Stimulated activated CD4-positive, alpha-beta T cell treated with anti-CD3 and anti-CD28 coated beads, Interleukin-2, amount 100 ng/mL, for 48 hours (primary cell): ENCODE measurements at regions not wholly inside any gene's neighbourhood (a gene's known extent, or its start where the extent isn't known, plus 50 kb on each side); places are given as distances from the start of the nearest gene placed in this dataset.
"Not testable (repeated sequence)": the region's sequence is repeated elsewhere in the genome, so short reads cannot be mapped to it uniquely, and the experiment has no call there.

Source experiments
- DNase-seq, 2 donors: peaks; one replicate each; pipeline ENCODE4 v3.0.0-alpha.2; 2020

DNA sequence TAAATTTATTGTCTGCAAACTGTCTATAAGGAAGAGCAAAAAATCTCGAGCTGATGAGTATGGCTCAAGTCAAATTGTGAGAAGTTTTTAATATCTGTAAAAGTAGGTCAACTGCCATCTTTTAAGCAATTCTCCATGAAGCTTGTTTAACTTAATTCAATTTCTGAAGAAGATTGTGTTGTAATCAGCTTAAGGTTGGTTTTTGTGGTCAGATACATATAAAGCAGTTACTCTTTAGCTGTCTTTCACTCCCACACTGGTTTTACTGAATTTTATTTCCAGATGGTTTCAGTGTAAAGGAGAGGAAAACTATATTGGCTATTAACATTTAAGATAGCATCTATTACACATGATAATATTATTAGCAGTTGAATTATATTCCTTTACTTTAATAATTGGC is 1165.1 kb downstream of the SLC16A7 start:
- no peak for DNase-seq

DNA sequence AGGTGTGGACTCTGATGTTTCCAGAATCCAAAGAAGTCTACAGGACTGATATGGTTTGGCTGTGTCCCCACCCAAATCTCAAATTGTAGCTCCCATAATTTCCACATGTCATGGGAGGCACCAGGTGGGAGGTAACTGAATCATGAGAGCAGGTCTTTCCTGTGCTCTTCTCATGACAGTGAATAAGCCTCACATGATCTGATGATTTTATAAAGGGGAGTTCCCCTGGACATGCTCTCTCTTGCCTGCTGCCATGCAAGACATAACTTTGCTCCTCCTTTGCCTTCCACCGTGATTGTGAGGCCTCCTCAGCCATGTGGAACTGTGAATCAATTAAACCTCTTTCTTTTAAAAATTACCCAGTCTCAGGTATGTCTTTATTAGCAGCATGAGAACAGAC is 1205.3 kb downstream of the SLC16A7 start:
- not testable (repeated sequence) for DNase-seq

DNA sequence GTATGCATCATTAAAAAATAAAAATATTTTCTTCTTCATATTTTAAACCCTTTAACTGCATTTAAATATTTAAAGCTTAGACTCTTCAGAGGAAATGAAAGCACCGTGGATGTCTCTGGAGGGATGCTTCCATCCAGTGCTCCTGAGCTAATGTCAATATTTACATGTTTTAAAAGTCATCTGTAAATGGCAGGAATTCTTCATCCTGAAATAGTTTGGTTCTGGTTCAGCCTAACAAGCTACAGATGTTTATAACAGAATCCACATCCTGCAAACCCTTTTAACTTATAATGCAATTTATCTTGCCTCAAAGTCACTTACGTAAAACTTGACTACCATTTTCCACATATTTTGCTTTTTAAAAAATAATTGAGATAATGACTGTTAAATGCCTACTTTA is 1207.3 kb downstream of the SLC16A7 start:
- DNase-seq, result no peak

DNA sequence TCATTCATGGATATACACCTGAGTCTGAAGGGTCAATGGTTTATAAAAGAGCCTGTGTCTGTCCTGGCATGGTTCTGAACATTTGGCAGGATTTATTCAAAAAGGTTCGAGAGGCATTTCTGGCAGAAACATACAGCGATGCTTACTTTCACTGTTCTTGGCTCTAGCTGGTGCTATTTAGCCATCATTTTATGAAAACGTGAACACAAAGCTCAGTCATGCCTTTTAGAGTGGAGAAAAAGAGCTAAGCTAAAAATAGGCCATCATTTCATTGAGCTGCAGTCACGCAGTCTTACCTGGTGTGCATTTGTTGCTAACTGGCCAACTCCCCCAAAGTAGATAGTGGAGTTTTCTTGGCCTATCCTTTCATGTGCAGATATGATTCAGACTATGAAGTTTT is 1209.5 kb downstream of the SLC16A7 start:
- DNase-seq, result no peak

DNA sequence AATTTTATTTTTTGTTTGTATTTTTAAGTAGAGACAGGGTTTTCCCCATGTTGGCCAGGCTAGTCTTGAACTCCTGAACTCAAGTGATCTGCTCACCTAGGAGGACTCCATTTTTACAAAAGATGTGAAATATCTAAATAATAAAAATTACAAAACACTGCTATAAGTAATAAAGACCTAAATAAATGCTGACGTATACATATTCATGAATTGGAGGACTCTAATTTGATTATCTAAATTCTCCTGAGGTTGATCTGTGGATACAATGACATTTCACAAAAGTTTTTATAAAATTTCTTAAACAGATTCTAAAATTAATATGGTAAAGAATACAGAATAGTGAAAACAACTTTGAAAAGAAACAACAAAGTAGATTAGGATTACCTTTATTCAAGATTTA is 1224.0 kb downstream of the SLC16A7 start:
- no peak for DNase-seq

DNA sequence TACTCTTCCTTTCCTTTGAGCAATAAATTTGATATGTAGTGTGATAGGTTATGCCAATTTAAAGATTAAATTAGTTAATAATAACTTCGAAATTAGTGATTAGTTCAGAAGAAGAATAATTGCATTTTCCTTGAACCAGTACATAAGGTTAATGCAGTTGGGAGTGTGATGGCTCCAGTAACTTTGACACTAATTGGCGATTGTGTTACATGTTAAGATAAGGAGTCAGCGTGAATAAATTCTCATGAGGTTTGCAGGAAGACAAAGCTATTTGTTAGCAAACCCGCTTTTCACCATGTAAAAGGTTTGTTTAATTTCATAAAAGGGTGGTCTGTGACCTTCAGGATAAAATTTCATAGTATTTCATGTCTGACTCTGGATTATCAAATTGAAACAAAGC is 1226.8 kb downstream of the SLC16A7 start:
- no peak for DNase-seq

DNA sequence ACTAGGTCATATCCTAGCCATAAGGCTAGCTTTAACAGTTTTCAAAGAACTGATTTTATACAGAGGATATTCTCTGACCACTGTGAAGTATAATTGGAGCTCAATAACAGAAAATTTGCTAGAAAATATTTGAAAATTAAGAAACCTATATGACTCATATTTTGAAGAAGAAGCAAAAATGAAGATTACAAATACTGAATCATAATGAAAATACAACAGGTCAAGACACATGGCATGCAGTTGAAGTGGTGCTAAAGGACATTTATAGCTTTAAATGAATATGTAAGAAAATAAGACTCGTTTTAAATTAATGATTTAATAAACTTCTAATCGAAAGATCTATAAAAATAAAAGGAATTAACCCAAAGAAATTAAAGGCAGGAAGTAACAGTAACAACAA is 1234.6 kb downstream of the SLC16A7 start:
- DNase-seq, result no peak

DNA sequence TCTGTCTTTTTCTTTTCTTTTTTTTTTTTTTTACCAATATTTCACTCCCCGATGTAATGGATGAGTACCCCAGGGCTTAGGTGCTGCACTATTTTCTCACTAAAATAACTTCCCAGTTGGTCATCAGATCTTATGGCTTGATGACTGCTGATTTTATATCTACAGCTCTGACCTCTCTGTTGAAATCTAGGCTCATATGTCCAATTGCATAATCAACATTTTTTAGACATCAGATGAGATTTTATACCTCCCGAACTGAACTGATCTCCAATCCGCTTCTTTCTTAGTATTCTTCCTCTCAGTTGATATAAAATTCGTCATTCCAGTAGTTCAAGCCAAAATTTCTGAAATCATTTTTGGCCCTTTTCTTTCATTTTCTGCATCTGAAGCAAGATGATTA is 1236.5 kb downstream of the SLC16A7 start:
- DNase-seq, result no peak

DNA sequence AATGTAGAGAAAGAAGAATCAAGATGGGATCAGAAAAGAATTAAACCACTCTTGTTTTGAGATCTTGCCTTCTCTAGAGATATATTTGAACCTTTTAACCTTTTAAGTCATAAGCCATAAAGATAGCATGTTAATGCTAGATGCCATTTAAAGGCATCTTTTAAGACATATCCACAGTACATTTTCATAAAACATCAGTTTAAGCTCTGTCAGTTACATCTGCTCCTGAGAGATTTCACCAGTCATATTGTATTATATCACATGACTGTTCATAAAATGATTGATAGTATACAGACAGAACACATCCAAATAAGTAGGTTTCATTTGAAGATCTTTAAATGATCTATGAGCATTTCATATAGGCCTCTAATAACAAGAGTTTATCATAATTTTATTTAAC is 1238.5 kb downstream of the SLC16A7 start:
- no peak for DNase-seq

DNA sequence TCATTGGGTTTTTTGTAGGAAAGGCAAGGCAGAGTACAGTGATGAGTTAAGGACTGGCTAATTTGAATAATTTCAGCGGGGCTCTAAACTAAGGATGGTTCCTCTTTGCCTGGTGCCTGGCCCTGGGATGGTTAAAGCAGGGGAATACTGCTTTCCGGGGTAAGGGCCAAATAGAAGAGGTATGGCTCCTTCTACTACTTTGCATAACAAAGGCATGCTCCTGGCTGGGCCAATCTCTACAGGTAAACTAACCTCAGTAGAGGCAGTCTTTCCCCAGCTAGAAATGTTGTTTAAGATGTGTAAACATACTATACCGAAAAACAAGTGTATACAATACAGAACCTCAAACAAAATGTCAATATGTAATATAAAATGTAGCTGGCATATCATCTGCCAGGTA is 1239.0 kb downstream of the SLC16A7 start:
- no peak for DNase-seq

DNA sequence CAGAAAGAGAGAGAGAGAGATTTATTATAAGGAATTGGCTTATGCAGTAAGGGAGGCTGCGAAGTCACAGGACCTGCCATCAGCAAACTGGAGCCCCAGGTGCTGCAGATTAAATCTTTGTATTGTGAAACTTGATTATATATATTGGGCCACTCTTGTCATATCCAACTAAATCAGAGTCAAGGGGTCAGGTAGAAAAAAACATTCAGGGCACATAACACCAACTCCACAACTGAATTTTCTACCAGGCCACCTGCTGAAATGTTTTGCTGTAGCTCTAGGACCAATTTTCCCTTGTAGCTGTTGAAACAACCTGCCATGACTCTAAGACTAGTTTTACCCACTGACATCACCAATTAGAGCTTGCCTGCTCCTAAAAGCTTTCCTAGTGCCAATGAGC is 1240.8 kb downstream of the SLC16A7 start:
- no peak for DNase-seq

DNA sequence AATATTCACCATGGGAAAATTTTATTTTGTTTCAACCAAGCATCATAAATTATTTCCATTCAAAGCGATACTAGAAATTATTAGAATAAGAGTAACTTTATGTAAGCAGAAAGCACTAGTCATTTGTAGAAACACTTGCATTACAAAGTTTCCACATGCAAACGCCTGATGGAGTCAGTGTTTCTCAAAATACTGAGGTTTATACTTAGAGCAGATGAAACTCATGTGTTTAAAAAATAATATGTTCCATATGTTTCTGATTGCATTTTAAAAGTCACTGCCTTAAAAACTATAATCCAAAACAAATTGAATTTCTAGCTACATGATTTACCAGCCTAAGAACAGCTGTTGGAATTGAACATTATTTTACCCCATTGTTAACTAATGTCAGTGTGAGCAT is 1246.4 kb downstream of the SLC16A7 start:
- DNase-seq, result no peak

DNA sequence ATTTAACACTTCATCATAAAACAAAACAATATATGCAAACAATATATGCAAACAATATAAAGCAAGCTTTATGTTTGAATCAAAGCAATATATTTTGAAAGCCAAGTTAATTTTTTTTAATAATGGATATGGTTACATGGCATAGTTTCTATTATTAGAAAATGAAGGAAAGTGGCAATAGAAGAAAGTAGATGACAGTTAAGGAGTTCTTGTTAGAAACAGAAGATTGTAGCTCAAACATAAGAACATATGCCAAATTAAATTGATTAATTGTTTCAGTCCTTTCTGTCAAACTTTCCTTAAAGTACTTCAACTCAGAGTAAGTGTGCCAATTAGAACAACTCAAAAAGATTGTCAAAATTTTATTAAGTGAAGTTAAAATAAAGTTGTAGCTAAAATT is 1248.3 kb downstream of the SLC16A7 start:
- DNase-seq, result no peak

DNA sequence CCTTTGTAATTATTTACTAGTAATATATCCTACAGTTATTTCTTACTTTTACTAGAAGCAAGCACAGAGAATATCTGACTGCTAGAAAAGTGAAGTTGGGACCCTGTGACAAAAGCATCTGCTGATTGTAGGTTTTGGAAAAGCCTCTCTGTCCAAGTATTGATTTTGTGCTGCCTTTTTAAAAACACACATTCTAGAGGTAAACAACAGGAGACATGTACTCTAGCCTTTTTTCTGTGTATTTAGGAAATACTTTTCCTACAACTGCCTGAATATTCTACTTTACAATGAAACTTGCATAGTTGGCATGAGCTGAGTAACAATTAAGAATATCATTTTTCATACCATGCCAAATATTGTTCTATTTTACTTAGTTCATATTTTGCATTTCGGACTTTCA is 1249.0 kb downstream of the SLC16A7 start:
- DNase-seq, result no peak

DNA sequence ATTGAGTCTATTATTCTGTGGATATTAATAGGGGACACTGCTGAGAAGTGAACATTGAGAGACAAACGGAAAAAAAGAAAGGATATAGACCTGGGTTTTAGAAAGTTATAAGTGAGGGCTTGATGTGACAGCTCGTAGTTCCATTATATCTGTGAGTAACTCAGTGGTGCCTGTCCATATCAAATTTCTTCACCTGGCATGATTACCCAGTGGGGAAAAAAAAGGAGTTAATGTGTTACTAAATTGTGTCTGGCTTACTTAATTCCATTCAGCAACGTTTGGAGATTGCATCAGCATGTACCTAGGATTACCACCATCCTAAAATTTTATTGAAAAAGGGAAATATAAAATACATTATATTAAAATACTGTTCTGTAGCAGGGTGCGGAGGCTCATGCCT is 1249.9 kb downstream of the SLC16A7 start:
- no peak for DNase-seq

DNA sequence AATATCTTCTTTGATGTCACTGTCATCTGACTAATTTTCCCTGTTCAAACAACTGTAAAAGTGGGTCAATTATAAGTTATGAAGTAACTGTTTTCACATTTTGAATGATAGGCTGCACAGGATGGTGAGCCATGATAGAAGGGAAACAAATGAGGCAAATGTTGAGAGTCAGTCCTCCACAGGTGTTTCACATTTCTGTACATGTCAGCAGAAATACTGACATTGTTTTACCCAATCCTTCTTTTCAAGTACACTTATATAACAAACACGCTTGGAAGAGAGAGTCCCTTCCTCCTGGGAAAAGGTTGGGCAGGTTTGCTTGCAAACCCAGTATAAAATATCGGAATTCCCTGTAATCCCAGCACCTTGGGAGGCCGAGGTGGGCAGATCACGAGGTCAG is 1251.5 kb downstream of the SLC16A7 start:
- no peak for DNase-seq

DNA sequence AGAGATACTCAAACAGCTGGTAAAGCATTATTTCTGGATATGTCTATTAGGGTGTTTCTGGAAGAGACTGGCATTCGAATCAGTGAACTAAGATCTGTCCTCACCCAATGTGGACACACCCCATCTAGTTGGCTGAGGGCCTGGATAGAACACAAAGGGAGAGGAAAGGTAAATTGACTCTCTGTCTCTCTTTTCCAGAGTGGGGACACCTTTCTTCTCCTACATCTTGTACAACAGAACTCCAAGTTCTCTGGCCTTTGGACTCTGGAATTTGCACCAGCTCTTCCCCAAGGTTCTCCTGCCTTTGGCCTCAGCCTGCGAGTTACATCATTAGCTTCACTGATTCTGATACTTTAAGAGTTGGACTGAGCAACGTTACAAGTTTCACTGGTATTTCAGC is 1253.9 kb downstream of the SLC16A7 start:
- DNase-seq, result no peak

DNA sequence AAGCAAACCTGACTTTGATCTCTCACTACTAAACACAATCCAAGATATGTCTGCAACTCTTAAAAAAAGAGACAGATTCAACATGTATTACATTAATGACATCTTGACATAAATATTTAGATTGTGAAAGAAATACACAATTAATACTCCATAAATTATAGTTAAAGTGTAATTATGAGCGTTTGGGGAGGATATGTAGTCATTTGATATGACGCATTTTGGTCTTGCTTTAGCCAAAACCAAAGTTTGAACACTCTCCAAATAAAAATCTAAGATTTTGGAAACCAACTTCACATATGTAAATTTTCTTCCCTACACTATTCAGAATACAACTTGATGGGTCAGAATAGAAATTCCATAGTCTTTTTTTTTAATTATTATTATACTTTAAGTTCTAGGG is 1257.6 kb downstream of the SLC16A7 start:
- no peak for DNase-seq

DNA sequence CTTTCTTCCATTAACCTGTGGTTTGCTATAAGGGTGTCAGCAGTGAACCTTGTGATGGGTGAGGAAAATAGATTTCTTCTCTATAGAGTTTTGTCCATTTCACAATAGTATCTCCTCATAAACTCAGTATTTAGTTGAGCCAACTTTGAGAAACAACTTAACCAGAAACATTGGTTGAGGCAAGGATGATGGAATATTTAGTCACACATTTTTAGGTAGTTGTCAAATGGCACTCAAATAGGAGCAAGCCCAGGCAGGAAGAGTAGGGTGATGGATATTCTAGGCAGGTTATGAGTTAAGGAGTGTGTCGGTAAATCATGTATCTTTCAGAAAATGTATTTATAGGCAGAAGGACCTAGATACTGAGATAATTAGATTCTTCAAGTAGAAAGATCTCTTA is 1267.6 kb downstream of the SLC16A7 start:
- DNase-seq, result no peak

DNA sequence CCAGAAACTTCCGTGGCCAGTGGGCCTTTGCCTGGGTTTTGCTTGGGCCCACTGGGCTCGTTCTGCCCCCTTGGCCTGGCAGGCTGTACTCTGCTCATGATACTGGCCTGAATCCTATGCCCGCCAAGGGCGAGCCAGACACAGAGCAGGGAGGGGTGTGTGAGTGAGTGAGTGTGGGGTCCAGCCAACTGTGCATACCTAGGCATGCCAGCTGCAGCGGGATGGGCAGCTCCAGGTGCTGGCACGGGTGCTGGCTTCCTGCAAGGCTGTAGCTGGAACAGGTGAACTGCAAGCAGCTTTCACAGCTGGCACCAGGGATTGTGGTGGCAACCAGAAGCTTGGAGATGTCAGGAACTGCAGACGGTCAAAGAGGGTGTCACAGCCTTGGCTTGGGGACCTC is 1276.4 kb downstream of the SLC16A7 start:
- DNase-seq, result no peak

DNA sequence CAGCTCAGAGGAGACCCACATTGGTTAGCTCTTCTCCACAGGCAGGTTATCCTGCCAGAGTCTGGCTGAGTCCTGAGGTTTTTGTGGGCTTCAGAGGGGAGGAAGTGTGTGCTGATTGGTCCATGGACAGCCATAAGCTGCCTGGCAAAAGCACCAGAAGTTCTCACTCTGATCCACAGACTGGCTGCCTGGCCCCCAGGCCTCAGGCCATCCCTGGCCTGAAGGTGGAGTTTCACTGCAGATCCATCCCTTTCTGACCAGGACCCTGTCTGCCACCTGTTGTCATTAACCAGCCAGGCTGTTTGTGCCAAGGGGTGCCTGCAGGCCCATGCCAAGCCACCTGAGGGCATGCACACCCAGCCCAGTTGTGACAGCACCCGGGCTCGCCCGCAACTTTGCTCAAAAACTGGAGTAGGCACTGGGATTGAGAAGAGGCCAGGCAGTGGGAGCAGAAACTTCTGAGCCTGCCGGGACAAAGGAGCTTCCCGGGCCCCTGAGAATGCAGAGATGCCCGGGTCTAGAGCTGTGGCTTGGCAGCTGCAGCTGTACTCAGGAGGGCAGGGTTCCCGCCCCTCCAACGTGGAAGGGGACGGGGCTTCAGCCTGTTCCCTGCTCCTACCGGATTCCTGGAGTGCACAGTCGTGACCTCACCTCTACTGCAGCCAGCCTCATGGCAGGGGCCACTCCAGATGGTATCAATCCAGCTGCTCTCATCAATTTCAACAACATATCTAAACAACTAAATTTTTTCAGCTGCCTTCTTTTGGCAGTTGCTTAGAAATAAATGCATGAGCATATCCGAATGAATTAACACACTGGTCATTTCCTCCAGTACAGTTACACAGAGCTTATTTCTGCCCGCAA is 1277.3 kb downstream of the SLC16A7 start:
- no peak for DNase-seq

DNA sequence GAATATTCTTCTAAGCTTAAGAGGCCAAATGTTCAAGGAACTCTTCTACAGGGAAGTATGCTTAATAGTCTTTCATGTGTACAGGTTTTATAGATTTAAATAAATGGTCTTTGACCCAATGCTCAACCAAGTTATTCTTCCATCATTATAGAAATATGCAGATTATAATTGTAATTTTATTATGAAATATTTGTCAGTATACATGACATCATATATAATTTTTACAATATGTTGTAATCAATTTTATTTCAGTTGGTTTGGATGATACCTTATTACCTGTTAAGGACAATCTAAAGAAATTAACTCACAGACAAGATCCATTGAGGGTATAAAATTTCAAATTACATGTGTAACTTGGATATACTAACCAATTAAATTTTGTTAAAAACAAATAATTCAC is 1278.3 kb downstream of the SLC16A7 start:
- no peak for DNase-seq

DNA sequence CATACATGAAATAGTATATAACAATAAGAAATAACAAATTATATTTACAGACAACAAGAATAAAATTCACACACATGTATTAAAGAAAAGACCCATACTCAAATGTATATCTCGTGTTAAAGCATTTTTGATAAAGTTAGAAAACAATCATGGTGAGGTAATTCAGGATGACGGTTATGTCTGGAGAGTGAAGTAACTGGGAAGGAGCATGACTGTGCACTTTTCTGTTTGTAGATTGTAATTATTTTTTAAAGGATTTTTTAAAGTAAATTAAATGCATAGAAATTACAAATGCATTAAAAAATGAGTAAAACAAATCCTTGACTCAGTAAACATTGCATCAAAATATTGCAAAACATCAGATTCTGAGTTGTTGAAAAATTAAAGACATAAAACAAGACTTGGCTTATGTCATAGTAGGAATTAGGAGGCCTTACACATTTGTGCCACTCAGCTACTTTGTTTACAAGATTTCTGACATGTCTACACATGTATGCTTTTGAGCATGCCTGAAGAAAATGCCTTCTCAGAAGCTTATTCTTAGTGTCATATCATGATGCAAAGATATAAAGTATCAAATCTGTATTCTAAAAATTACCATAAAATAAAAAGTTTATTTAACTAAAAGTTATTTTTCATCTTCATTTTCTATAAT is 1325.1 kb downstream of the SLC16A7 start:
- DNase-seq, result no peak

DNA sequence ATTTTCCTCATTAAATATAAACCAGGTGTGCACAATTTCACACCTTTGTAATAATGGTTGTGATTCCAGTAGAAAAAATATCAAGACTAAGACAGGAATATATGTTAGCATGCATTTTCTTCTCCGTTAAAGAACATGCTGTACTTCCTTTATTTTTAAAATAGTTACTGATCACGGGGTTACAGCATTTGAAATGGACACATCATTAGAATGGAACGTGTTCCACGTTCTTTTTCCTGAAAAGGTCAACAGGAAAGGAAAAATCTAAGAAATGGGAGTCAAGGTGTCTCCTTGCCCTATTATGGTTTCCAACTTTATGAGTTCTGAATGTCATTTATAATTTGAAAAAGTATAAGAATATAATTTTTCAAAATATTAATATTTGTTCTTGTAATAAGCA is 1325.7 kb downstream of the SLC16A7 start:
- no peak for DNase-seq

DNA sequence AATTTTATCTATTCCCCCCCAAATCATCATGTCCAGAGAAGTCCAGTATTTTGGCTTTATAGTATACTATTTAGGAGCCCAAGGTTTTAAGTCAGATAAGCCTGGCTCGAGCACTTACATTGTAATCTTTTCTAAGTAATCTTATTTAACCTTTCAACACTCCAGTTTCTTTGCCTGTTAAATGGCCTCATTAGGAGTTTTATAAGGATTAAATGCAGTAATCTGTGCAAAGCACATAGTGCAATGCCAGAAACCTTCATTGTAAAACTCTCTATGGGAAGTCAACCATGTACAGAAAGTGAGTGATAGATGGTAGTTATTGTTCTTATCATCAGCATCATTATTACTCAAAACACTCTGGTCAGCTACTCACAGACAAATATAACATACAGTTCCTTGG is 1330.4 kb downstream of the SLC16A7 start:
- DNase-seq, result no peak
